ENCODE measurements at regions not wholly inside any gene's neighbourhood (a gene's known extent, or its start where the extent isn't known, plus 50 kb on each side); places are given as distances from the start of the nearest gene placed in this dataset.

DNA sequence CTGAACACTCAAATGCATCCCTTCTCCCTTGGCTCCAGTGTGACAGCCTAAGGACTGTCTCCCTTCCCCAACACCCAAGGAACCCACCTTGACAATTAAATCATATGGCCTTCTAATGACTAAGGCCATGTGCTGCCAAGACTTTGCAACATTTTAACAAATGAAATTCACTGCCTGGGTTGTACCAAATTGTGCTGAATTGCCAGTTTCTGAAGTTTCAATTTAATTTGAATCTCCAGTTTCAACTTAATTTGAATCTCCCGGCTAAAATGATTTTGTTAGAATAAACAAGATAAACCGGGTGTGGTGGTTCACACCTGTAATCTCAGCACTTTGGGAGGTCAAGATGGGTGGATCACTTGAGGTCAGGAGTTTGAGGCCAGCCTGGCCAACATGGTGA lies 72.4 kb upstream of the RAP2B start:
- Histone ChIP-seq H3K4me1 (no peaks in the 10 kb centered on the region), H3K27me3 (no peaks in the 10 kb centered on the region), H3K36me3 (no peaks in the 10 kb centered on the region), H3K4me3 (no peak overlapping the region), H3K27ac (no peak overlapping the region), H3K9me3 (no peaks in the 10 kb centered on the region)
- intact Hi-C loops (cut with DNase I; ENCODE audit: low total_unique reads) = no loop called here
- TF ChIP-seq, protein P1, sequence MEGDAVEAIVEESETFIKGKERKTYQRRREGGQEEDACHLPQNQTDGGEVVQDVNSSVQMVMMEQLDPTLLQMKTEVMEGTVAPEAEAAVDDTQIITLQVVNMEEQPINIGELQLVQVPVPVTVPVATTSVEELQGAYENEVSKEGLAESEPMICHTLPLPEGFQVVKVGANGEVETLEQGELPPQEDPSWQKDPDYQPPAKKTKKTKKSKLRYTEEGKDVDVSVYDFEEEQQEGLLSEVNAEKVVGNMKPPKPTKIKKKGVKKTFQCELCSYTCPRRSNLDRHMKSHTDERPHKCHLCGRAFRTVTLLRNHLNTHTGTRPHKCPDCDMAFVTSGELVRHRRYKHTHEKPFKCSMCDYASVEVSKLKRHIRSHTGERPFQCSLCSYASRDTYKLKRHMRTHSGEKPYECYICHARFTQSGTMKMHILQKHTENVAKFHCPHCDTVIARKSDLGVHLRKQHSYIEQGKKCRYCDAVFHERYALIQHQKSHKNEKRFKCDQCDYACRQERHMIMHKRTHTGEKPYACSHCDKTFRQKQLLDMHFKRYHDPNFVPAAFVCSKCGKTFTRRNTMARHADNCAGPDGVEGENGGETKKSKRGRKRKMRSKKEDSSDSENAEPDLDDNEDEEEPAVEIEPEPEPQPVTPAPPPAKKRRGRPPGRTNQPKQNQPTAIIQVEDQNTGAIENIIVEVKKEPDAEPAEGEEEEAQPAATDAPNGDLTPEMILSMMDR (IDR thresholded peaks at IDR 0.05) = no peak
- DNase-seq = no peak

DNA sequence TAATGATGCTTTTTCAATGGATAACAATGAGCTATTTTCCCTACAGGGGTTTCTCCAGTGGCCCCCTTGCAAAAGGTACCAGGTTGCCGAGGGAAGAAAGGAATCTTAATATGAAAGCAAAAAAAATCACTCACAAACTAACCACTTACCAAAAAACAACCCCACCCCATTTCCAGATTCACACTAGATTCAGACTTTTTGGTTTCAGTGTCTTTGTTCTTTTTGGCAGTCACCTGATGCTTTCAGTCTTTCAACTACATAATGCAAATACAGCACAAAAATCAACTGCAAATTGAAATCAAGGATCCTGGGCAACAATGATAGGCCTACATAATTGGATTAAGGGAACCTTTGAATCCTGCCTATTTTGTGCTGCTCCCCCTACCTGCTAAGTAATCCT lies 71.1 kb upstream of the RAP2B start:
- intact Hi-C loops (cut with DNase I; ENCODE audit: low total_unique reads) = no loop called here
- H3K27ac ChIP-seq = no peak overlapping the region
- no peaks in the 10 kb centered on the region for H3K27me3 ChIP-seq
- no peaks in the 10 kb centered on the region for H3K4me1 ChIP-seq
- no peak overlapping the region for H3K4me3 ChIP-seq
- no peak for DNase-seq
- TF ChIP-seq, protein P1 (IDR thresholded peaks at IDR 0.05) = no peak
- no peaks in the 10 kb centered on the region for H3K9me3 ChIP-seq
- no peaks in the 10 kb centered on the region for H3K36me3 ChIP-seq

DNA sequence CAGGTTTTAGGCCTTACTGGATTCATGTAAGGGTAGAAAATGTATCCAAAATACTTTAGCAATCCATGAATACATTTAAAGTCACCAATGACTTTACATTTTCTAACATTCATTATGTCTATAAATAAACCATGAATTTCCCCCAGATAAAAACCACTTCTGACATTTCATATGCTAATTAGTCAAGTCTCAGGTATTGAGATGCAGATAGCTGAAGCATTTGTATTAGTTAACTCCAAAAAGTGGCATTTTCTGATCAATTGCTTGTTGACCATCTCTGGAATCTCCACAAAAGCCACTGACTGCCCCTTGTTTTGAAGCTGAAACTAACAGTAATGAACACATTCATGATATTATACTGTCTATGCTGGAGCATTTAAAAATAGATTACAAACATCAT lies 68.4 kb upstream of the RAP2B start:
- no peaks in the 10 kb centered on the region for H3K4me1 ChIP-seq
- TF ChIP-seq, protein P1 (IDR thresholded peaks at IDR 0.05) = no peak
- no peak for DNase-seq
- H3K9me3 ChIP-seq = no peaks in the 10 kb centered on the region
- intact Hi-C loops (cut with DNase I; ENCODE audit: low total_unique reads) = no loop called here
- H3K27ac ChIP-seq = no peak overlapping the region
- no peaks in the 10 kb centered on the region for H3K27me3 ChIP-seq
- H3K4me3 ChIP-seq = no peak overlapping the region
- H3K36me3 ChIP-seq = no peaks in the 10 kb centered on the region

DNA sequence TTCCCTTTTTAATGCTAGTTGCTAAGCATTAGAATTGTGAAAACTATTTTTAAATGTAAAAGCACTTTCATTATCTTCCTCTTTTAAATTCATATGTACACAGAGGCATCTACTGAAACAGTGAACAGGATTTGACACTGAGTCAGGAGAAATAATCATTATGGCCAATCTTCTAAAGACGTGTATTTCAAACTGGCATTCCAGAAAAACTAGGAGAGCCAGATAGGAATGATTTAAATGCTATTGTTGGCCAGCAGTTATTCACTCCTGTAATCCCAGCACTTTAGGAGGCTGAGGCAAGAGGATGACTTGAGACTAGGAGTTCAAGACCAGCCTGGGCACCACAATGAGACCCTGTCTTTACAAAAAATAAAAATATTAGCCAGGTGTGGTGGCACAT lies 67.6 kb upstream of the RAP2B start:
- no peak overlapping the region for H3K4me3 ChIP-seq
- TF ChIP-seq, protein P1 (IDR thresholded peaks at IDR 0.05) = no peak
- H3K27ac ChIP-seq = no peak overlapping the region
- intact Hi-C loops (cut with DNase I; ENCODE audit: low total_unique reads) = no loop called here
- H3K4me1 ChIP-seq = no peaks in the 10 kb centered on the region
- no peaks in the 10 kb centered on the region for H3K27me3 ChIP-seq
- H3K9me3 ChIP-seq = no peaks in the 10 kb centered on the region
- DNase-seq = no peak
- no peaks in the 10 kb centered on the region for H3K36me3 ChIP-seq

DNA sequence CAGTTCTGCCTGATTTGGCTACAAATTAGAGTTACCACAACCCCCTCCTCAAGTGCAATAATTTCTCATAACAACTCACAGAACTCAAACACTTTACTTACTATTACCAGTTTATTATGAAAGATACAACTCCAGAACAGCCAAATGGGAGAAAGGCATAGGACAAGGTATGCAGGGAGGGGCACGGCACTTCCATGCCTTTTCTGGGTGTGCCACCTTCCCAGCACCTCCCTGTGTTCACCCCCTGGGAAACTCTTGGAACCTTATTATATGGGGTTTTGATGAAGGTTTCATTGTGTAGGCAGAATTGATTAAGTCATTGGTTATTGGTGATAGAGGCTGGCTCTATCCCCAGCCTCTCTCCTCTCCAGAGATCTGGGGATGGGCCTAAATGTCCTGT lies 66.6 kb upstream of the RAP2B start:
- Histone ChIP-seq H3K9me3 (no peaks in the 10 kb centered on the region), H3K27me3 (no peaks in the 10 kb centered on the region), H3K4me3 (no peak overlapping the region), H3K4me1 (no peaks in the 10 kb centered on the region), H3K27ac (no peak overlapping the region), H3K36me3 (no peaks in the 10 kb centered on the region)
- intact Hi-C loops (cut with DNase I; ENCODE audit: low total_unique reads) = no loop called here
- DNase-seq = no peak
- TF ChIP-seq, protein P1 (IDR thresholded peaks at IDR 0.05) = no peak

DNA sequence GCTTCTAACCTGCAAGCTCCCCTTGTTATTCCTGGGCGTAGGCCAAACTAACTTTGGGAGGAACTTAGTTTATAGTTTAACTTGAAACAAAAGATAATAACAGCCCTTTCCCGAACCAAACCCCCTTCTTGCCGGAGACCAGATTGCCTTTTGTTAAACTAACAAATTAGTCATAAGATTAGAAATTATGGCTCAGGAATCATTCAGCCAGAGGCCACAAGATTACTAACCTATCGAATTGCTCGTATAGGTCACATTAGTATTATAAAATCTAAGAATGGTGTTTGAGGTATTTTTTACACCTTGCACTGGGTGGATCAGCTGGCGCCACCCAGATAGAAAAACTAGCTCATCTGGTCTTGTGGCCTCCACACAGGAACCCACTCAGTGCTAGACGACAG lies 65.3 kb upstream of the RAP2B start:
- no peaks in the 10 kb centered on the region for H3K4me1 ChIP-seq
- no peak overlapping the region for H3K27ac ChIP-seq
- intact Hi-C loops (cut with DNase I; ENCODE audit: low total_unique reads) = no loop called here
- no peaks in the 10 kb centered on the region for H3K27me3 ChIP-seq
- no peak for DNase-seq
- H3K36me3 ChIP-seq = no peaks in the 10 kb centered on the region
- no peak overlapping the region for H3K4me3 ChIP-seq
- no peaks in the 10 kb centered on the region for H3K9me3 ChIP-seq
- TF ChIP-seq, protein P1 (IDR thresholded peaks at IDR 0.05) = no peak

Data from tibial artery (tissue), 4 donors.